ENCODE measurements at regions not wholly inside any gene's neighbourhood (a gene's known extent, or its start where the extent isn't known, plus 50 kb on each side); places are given as distances from the start of the nearest gene placed in this dataset.

DNA sequence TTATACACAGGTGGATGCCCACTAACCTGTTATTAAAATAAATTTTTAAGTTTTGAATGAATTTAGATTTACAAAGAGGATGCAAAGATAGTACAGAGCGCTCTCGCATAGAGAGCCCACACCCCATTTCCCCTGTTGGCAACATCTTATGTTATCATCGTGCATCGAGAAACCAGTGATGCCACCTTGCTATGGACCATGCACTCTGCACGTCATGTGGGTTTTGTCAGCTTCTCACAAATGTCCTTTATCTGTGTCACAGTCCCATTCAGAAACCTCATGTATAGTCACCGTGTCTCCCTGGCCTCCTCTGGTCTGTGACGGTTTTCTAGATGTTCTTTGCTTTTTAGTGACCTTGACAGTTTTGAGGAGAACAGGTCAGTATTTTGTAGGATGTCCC, 60.0 kb downstream of the ING1 start:
- DNase-seq: no peak

DNA sequence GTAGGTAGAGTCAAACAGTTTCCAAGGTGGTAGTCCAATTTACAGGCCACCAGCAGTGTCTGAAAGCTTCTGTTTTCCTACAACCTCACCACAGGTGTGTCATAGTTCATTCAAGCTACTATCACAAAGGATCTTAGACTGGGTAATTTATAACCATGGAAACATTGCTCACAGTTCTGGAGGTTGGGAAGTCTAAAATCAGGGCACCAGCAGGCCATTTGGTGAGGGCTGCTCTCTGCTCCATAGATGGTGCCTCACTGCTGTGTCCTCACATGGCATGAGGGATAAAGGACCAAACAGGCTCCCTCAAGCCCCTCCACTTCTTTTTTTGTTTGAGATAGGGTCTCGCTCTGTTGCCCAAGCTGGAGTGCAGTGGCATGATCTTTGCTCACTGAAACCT, 60.6 kb downstream of the ING1 start:
- DNase-seq: no peak

DNA sequence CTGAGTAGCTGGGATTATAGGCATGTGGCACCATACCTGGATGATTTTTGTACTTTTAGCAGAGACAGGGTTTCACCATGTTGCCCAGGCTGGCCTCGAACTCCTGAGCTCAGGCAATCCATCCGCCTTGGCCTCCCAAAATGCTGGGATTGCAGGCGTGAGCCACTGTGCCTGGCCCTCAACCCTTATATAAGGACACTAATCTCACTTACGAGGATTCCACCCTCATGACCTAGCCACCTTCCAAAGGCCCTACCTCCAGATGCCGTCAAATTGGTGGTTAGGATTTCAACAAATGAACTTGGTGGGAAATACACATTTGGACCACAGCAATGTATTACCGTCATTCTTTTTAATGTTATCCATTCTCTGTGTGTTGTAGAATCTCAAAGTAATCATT, 61.0 kb downstream of the ING1 start:
- no peak for DNase-seq

DNA sequence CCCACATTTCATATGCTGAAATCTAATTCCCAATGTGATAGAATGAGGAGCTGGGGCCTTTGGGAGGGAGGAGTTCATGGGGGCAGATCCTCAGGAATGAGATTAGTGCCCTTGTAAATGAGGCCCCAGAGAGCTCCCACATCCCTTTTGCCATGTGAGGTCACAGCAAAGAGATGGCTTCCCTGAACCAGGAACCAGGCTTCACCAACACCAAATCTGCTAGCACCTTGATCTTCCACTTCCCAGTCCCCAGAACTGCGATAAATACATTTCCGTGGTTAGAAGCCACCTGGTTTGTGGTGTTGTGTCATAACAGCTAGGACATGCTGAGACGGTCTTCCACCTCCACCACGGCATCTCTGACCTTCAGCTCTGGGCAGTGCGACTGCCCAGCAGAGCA, 62.1 kb downstream of the ING1 start:
- DNase-seq: no peak

DNA sequence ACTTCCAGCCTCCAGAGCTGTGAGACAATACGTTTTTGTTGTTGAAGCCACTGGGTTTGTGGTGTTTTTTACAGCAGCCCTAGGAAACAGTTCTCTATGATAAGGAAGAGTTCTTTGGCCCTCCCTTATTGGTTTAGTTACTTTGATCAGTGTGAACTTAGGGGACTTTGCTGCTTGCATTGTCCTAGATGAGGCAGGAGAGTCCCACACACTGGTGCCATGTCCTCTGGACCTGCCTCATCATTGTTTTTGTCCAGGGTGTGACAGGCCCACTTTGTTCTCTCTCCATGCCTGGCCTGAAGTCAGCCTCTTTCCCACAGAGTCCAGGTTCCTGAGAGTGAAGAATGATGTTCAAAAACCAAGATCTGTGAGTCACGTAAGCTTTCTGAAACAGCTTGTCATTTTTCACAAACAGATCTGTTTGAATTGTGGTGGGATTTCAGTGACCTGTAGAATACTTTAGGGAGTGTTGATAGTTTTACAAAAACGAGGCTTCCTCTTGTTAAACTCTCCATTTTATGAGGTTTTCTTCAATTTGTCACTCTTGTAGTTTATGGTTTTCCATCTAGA, 63.8 kb downstream of the ING1 start:
- DNase-seq: no peak

DNA sequence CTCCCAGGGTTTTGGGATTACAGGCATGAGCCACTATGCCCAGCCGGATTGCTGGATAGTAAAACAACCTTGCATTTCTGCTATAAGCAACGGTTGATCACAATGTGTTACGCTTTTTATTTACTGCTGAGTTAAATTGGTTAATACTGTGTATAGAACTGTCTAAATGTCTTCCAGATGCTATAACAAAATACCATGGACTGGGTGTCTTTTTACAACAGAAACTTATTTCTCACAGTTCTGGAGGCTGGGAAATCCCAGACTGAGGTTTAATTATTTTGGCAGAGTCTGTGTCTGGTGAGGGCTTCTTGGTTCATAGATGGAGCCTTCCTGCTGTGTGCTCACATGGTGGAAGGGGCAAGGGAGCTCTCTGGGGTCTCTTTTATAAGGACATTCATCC, 65.5 kb downstream of the ING1 start:
- DNase-seq: no peak

DNA sequence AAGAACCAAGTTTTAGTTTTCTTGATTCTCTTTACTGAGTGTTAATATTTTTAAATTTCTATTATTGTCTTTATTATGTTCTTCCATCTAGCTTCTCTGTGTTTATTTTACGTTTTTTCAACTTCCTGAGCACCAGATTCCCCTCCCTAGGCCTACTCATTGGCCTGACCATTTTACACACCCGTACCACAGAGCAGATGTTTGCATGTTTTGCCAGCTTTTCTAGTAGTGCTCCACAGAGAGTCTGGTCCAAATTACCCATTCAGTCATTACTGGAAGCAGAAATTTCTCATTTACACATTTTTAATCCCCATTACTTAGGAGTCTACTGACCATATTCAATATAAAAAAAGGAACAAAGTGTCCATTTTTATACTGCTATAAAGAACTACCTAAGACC, 66.9 kb downstream of the ING1 start:
- DNase-seq: no peak

DNA sequence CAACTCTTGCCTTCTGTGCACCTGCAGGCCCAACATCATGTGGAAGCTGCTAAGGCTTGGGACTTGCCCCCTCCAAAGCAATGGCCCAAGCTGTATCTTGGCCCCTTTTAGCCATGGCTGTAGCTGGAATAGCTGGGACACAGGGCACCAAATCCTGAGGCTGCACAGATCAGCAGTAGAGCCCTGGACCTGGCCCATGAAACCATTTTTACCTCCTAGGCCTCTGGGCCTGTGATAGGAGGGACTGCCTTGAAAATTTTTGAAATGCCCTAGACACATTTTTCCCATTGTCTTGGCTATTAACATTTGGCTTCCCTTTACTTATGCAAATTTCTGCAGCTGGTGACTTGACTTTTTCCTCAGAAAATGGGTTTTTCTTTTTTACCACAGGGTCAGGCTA, 68.7 kb downstream of the ING1 start:
- DNase-seq: no peak

DNA sequence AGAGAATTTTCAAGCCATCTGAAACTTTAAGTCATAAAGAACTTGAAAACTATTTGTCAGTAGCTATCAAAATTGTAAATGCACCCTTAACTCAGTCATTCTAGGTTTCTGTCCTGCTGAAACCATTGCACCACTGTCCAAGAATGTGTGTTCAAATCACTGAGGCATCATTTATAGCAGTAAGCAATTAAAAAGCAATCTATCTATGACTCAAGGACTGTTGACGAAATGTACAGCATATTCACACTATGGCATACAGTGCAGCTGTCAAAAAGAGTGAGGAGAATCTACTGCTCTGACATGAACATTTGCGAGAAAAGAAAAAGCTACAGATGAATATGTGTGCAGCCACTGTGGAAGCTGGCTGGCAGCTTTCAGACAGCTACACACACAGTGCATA, 71.2 kb downstream of the ING1 start:
- no peak for DNase-seq

DNA sequence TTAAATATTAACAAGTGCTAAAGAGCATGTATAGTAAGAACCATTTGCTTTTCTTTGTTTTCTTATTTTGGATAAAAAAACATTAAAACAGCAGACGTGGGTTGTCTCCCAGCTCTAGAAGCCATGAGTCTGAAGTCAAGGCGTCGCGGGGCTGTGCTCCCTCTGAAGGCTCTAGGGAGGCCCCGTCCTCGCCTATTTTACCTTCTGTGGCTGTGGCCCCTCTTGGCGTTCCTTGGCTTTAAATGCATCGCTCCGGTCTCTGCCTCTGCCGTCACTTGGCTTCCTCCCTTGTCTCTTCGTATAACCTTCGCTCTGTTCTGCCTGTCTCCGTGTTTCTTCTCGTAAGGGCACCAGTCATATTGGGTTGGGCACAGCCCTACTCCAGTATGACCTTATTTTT, 75.3 kb downstream of the ING1 start:
- no peak for DNase-seq

DNA sequence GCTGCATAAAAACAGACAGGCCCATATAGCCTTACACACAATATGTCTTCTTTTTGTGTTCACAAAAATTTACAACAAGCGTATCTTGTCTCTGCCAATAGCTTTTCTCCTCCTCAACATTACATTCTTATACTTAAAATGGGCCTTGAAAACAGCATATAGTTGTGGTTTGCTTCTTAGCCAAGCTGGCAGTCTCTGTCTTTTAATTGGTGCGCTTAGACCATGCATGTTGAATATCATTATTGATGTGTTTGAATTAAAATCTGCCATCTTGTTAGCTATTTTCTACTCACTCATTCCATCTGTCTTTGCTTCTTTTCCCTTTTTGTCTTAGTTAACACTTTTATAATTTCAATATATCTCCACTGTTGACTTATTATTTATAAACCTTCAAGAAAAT, 76.4 kb downstream of the ING1 start:
- no peak for DNase-seq

DNA sequence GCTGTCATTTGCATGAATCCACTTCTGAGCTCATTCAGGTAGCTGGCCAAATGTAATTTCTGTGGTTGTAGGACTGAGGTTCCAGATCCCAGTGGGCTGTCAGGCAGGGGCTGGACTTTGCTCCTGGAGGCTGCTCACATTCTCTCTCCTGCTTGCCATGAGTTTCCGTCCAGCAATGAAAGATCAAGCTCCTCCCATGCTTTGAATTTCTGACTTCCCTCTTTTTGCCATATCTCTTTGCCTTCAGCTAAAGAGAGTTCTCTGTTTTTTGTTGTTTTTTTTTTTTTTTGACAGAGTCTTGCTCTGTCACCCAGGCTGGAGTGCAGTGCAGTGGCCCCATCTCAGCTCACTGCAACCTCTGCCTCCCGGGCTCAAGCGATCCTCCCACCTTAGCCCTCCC, 76.9 kb downstream of the ING1 start:
- DNase-seq: no peak

DNA sequence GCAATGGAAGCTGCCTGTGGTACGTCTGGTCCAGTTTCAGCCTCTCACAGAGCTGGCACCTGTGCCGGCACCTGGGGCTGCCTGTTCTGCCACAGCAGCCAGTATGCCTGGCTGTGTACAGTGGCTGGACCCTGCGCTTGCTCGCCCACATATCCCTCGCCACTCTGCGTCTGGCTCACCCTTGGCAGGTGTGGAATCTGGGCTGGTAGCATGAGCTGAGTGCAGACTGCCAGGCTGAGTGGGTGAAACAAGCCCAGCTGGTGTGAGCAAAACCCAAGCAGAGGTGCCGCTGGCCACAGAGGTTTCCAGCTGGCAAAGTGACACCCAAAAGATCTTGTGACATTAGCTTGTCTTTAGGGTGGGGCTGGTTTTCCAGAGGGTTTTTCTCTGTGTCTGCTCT, 80.7 kb downstream of the ING1 start:
- no peak for DNase-seq

DNA sequence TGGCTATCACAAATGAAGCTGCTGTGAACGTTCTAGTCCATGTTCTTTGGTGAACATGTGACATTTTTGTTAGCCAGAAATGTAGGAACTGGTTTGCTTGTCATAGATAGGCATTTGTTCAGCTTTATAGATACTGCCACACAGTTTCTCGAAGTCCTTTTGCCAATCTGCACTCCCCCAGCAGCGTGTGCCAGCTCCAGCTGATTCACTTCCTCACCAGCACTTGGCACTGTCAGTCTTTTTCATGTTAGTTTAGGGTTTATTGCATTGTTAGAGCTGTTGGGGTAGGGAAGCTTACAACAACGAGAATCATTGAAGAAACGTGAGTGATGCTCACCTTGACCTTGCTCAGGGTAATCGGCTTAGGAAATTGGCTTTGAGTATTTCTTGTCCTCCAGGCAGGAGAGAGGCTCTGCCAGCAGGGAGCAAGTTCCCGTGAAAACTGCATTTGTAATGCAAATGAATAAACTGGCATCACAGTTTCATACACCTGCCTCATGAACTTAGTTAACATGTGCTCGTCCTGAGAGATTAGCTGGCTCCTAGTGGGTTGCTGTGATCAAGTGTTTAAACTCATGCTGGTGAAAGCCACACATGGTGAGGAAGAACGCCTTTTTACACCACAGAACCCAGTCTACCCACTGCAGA, 83.9 kb downstream of the ING1 start:
- no peak for DNase-seq

DNA sequence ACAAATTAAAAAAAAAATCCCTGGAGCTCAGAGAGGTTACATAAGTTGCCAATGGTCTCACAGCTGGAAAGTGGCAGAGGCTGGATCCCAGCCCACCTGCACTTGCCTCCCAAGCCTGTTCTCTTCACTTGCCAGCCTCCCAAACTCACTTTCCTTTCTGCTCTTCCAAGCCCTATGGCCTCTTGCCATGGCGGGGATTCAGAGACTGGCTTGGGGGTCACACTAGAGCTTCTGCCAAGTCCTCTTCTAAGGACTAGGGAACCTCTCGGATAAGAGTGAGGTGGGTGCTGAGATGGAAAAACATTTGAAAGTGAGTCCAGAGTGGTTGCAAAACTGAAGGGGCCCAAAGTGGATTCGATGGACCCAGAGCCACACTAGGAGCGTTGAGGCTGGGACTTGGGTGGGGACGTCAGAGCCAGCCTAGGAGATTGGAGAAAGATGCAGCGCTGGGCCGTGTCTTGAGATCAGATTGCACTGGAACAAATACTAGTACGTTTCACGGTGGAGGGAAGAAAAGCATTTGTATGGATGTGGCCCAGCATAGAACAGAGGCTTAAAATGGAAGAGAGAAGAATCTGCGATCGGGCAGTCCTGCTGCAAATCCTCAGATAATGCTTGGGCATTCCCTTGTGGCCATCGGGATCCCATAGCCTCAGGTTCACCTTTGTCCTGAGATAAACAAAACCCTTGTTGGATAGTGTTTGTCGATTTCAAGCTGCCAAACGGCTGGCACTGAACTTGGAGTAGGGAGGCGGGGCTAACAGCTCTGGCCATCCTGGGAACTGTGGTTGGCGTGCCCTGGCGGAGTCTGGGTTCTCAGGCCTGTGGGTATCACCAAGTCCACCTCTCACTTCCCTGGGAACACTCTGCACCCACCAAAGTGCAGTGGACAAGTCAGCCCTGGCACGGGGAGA, 84.8 kb downstream of the ING1 start:
- no peak for DNase-seq

DNA sequence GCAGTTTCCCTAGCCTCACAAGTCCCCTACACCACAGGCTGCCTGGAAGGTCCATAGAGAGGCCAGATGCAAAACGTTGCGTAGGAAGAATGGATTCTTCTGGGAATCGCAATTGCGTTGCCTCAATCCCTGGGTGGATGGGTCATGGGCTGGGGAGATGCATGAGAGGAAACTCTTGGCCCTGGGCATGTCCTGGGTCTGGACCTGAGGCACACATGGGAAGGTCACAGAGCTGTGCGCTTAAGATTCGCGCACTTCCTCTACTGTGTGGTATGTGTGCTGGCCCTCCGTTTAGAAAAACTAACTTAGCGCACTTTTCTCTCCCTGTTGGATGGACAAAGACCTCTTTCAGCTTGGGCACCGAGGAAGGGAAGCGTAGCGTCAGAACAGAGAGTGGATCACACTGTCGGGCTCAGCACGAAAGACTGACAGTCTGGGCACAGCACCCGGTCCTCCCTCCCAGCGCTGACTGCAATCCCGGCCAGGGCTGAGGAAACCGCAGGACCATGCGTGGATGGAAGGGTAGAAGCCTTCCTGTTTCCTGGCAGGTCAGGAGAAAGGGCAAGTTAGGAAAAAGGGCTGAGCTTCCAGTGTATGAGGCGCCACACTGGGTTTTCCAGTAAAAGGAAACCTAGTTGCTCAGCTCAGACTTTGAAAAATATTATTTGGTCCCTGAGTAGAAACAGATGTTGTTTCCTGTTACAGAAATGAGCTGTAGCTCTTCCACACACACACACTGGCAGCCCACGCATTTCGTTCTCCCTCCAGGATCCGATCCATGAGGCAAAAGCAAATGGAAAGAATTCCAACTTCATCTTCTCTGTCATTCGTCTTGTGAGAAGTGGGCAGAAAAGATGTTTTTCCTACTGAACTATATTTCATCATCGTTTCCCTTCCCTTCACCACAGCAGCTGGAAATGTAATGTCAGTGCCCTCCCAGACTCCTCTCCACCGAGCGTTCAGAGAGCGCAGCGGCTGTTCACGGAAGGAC, 86.0 kb downstream of the ING1 start:
- DNase-seq: no peak

DNA sequence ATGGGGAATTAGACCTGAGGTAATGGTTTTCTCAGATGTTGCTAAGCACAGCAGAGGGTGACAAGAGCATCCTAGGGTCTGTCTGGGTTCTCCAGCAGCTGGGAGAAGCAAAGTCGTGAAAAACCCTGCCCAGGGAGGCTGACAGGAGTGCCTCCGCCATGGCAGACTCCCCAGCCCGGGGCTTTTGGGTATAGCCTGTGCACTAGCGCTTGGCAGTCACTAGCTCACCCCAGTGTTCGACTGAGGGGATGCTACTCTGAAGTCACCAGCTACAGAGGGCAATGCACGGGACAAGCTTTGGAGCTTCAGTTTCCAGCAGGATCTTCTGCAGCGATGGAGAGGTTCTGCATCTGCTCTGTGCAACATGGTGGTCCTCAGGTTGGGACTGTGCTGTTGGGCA, 87.5 kb downstream of the ING1 start:
- DNase-seq: no peak

DNA sequence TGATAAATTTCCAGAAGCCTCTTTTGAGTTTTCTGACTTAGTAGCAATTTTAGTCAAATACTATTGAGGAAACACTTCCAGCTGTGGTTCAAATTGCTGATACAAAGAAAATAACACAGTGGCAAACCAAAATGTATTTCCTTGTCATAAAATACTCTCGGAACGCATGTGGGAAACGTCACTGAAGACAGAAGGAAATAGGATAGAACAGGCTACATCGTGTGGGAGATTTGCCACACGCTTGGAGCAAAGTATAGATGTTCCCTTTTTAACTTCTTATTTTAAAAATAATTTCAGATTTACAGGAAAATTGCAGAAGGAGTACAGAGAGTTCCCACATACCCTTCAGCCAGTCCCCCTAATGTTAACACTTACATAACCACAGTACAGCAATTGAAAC, 88.8 kb downstream of the ING1 start:
- DNase-seq: no peak

DNA sequence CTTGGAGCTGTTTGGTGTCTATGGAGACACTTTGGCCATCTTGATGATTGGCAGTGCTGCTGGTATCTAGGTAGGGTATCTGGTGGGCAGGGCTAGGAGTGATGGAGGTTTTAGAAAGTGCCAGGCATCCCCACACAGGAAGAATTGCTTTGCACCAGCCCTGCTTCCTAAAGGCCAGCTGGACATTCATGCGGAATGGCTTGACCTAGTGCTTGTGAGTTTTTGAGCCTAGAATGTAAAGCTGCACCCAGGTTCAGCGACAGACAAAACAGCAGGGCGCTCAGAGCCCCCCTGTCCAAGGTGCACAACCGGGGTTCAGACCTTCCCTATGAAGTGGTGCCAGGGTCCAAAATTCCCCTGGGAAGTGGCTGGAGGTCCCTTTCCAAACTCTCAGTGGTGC, 93.1 kb downstream of the ING1 start:
- no peak for DNase-seq

DNA sequence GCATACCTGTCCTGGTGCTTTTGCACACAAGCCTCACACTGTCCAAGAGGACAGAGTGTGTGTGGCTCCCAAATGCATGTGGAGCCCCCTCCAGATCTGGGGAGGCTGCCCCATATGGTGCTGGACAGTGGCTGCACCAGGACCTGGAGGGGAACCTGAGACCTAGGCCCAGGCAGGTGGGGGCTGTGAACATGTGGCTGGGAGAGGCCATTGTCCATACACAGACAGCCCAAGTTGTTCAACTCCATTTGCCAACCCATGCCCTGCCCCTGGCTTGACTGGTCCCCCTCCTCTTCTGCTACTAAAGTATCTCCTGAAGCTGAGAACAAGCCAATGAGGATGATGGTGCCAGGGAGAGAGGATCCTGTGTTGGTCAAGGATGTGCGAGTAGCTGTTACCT, 94.0 kb downstream of the ING1 start:
- DNase-seq: no peak

DNA sequence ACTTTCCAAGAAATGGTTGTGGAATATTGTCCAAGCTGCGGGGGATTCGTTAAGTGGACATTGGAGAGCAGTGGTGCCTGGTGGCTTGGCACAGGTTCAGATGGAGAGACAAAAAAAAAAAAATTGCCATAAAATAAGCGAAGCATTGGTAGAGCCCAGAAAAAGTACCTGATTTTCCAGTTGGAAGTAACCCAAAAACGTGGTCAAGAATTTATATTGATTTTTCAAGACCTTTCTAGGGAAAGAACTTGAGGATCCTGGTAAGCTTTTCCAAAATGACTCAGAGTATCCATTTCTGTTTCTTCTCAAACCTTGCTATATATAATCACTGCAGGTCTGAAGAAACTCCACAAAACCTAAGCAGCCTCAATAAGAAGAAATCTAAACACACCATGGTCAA, 94.6 kb downstream of the ING1 start:
- DNase-seq: no peak

DNA sequence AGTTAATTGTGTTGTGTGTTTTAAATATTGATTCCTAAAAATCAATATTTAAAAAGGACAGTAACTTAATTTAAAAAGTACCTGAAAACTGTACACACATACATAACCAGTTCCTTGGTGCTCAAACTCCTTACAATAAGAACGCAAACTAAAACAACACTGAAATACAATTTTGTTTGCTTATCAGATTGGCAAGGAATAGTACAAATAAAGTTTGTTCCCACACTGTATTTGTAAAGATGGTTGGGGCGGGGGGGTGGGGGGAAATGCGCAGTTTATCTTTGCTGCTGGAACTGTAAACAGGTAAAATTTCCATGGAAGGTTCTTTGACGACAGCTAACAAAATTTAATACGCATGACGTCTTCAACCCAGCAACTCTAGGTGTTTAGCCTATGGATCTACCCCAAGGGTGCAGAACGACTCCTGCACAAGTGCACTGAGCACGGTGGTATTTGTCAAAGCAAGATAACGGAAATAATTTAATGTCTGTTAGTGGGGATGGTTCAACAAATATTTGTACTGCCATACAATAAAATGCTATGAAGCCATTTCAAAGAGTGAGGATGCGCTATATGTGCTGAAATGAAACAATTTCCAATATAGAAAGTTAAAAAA, 96.5 kb downstream of the ING1 start:
- no peak for DNase-seq

All from stimulated activated CD4-positive, alpha-beta T cell treated with anti-CD3 and anti-CD28 coated beads, Interleukin-4, amount 100 ng/mL, for 1 hour (primary cell).